ENCODE measurements at regions not wholly inside any gene's neighbourhood (a gene's known extent, or its start where the extent isn't known, plus 50 kb on each side); places are given as distances from the start of the nearest gene placed in this dataset.
"Not testable (repeated sequence)": the region's sequence is repeated elsewhere in the genome, so short reads cannot be mapped to it uniquely, and the experiment has no call there.

- no peak for TF ChIP-seq CTCF (IDR thresholded peaks at IDR 0.05; ENCODE audit: insufficient read depth, low read length)
- no peak for TF ChIP-seq GABPA (IDR thresholded peaks at IDR 0.05; ENCODE audit: low read depth)
- no peak for TF ChIP-seq SPI1 (IDR thresholded peaks at IDR 0.05; ENCODE audit: borderline replicate concordance, low read depth)
- no peak for TF ChIP-seq REST (IDR thresholded peaks at IDR 0.05; ENCODE audit: insufficient replicate concordance, low read depth)
- no peak for TF ChIP-seq POLR2AphosphoS5 (IDR thresholded peaks at IDR 0.05; ENCODE audit: low read depth)
- no peak overlapping the region for H3K27ac ChIP-seq (replicated peaks)
- no peaks in the 10 kb centered on the region for H3K27me3 ChIP-seq (ENCODE audit: insufficient read depth, poor library complexity, severe bottlenecking)
- DNase-seq (ENCODE audit: low read depth in 1 of 2, low spot score in 1 of 2): no peak
- no peak overlapping the region for H3K4me3 ChIP-seq (replicated peaks; ENCODE audit: insufficient read depth, low read length)
These were observed 68.9 kb upstream of the RTL6 start for GRCh38 chr22:44566911-44567310.

- not testable (repeated sequence) for H3K4me3 ChIP-seq (replicated peaks; ENCODE audit: insufficient read depth, low read length); DNase-seq (ENCODE audit: low read depth in 1 of 2, low spot score in 1 of 2); H3K27me3 ChIP-seq (ENCODE audit: insufficient read depth, poor library complexity, severe bottlenecking); H3K27ac ChIP-seq (replicated peaks)
These were observed 64.6 kb upstream of the RTL6 start for GRCh38 chr22:44562651-44563050.

- H3K4me3 ChIP-seq (replicated peaks; ENCODE audit: insufficient read depth, low read length): no peak overlapping the region
- no peak for TF ChIP-seq POLR2AphosphoS5 (IDR thresholded peaks at IDR 0.05; ENCODE audit: low read depth)
- no peak for TF ChIP-seq CTCF (IDR thresholded peaks at IDR 0.05; ENCODE audit: insufficient read depth, low read length)
- no peak for TF ChIP-seq GABPA (IDR thresholded peaks at IDR 0.05; ENCODE audit: low read depth)
- TF ChIP-seq REST (IDR thresholded peaks at IDR 0.05; ENCODE audit: insufficient replicate concordance, low read depth): no peak
- no peak for TF ChIP-seq SPI1 (IDR thresholded peaks at IDR 0.05; ENCODE audit: borderline replicate concordance, low read depth)
- H3K27me3 ChIP-seq (ENCODE audit: insufficient read depth, poor library complexity, severe bottlenecking): peaks cover 3% of the 10 kb centered on the region
- no peak overlapping the region for H3K27ac ChIP-seq (replicated peaks)
- DNase-seq (ENCODE audit: low read depth in 1 of 2, low spot score in 1 of 2): no peak
These were observed 63.3 kb upstream of the RTL6 start for GRCh38 chr22:44561139-44561840.

- DNase-seq (ENCODE audit: low read depth in 1 of 2, low spot score in 1 of 2): peak in 1 of 2 experiments; percentile 48
- H3K27ac ChIP-seq (replicated peaks); H3K4me3 ChIP-seq (replicated peaks; ENCODE audit: insufficient read depth, low read length); H3K27me3 ChIP-seq (ENCODE audit: insufficient read depth, poor library complexity, severe bottlenecking): not testable (repeated sequence)
These were observed 60.6 kb upstream of the RTL6 start for GRCh38 chr22:44558671-44559070.

- H3K4me3 ChIP-seq (replicated peaks; ENCODE audit: insufficient read depth, low read length); H3K27ac ChIP-seq (replicated peaks); DNase-seq (ENCODE audit: low read depth in 1 of 2, low spot score in 1 of 2); H3K27me3 ChIP-seq (ENCODE audit: insufficient read depth, poor library complexity, severe bottlenecking): not testable (repeated sequence)
These were observed 59.8 kb upstream of the RTL6 start for GRCh38 chr22:44557872-44558271.

All from HL-60 (cell line).